ENCODE measurements at regions not wholly inside any gene's neighbourhood (a gene's known extent, or its start where the extent isn't known, plus 50 kb on each side); places are given as distances from the start of the nearest gene placed in this dataset.
A peak's percentile ranks its signal among the peaks of the same experiment; 100 is the strongest.

GRCh38 chr21:15439726-15440125 lies 290.1 kb upstream of the USP25 start:
- Histone ChIP-seq H3K4me2 (ENCODE audit: insufficient read depth, low read length) (no peak overlapping the region), H3K9ac (ENCODE audit: low read depth, low read length) (no peak overlapping the region), H3K36me3 (ENCODE audit: insufficient read depth, low read length) (no peaks in the 10 kb centered on the region), H3K27me3 (ENCODE audit: insufficient read depth, low read length, poor library complexity) (no peaks in the 10 kb centered on the region), H3K27ac (ENCODE audit: low read length) (no peak overlapping the region), H3K4me1 (ENCODE audit: insufficient read depth, low read length) (peaks cover 5% of the 10 kb centered on the region; the same call in 1 of the 2 replicates), H3K4me3 (ENCODE audit: low read depth in 1 of 2, low read length in 2 of 2) (no peak overlapping the region), H3K79me2 (ENCODE audit: insufficient read depth, low read length) (no peaks in the 10 kb centered on the region), H3K9me3 (ENCODE audit: insufficient read depth, low read length, severe bottlenecking) (no peaks in the 10 kb centered on the region), H2AFZ (ENCODE audit: low read depth, low read length) (no peak overlapping the region), H4K20me1 (ENCODE audit: insufficient read depth, low read length) (no peaks in the 10 kb centered on the region)
- TF ChIP-seq, protein P1, sequence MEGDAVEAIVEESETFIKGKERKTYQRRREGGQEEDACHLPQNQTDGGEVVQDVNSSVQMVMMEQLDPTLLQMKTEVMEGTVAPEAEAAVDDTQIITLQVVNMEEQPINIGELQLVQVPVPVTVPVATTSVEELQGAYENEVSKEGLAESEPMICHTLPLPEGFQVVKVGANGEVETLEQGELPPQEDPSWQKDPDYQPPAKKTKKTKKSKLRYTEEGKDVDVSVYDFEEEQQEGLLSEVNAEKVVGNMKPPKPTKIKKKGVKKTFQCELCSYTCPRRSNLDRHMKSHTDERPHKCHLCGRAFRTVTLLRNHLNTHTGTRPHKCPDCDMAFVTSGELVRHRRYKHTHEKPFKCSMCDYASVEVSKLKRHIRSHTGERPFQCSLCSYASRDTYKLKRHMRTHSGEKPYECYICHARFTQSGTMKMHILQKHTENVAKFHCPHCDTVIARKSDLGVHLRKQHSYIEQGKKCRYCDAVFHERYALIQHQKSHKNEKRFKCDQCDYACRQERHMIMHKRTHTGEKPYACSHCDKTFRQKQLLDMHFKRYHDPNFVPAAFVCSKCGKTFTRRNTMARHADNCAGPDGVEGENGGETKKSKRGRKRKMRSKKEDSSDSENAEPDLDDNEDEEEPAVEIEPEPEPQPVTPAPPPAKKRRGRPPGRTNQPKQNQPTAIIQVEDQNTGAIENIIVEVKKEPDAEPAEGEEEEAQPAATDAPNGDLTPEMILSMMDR (IDR thresholded peaks at IDR 0.05; ENCODE audit: borderline replicate concordance, extremely low read depth, low read length, poor library complexity, severe bottlenecking) = no peak
- no peak for TF ChIP-seq EZH2 (IDR thresholded peaks at IDR 0.05; ENCODE audit: borderline replicate concordance, low read depth, low read length, severe bottlenecking)
- no peak for DNase-seq
- ATAC-seq (ENCODE audit: insufficient read depth, low read depth) = no peak

DNA sequence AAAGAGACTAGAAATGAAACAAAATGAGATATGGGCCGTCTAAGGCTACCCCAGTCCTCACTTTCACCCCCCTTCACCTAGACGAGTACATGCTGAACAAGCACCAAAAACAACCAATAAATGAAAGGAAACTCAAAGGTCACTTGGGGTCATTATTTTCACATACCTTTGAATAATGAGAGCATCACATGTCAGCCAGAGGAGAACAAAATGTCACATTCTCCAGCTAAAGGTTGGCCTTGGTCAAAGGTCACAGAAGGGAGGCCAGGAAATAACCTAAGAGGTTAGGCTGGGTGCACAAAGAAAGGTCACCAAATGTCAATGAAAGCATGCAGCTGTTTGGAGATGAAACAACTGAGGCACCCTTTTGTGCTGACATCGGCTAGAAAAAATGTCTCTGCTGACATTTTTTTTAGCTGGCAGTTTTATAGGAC lies 288.7 kb upstream of the USP25 start:
- no peak for TF ChIP-seq EZH2 (IDR thresholded peaks at IDR 0.05; ENCODE audit: borderline replicate concordance, low read depth, low read length, severe bottlenecking)
- TF ChIP-seq, protein P1 (IDR thresholded peaks at IDR 0.05; ENCODE audit: borderline replicate concordance, extremely low read depth, low read length, poor library complexity, severe bottlenecking) = no peak
- H3K4me2 ChIP-seq (ENCODE audit: insufficient read depth, low read length) = no peak overlapping the region

GRCh38 chr21:15441992-15442391 lies 287.8 kb upstream of the USP25 start:
- no peaks in the 10 kb centered on the region for H4K20me1 ChIP-seq (ENCODE audit: insufficient read depth, low read length)
- H3K4me1 ChIP-seq (ENCODE audit: insufficient read depth, low read length) = peaks cover 5% of the 10 kb centered on the region; the same call in 1 of the 2 replicates
- 0 out of 2 replicates have a peak overlapping the region, but pooled peaks have one; percentile 5 for H2AFZ ChIP-seq (ENCODE audit: low read depth, low read length)
- no peaks in the 10 kb centered on the region for H3K27me3 ChIP-seq (ENCODE audit: insufficient read depth, low read length, poor library complexity)
- TF ChIP-seq, protein P1 (IDR thresholded peaks at IDR 0.05; ENCODE audit: borderline replicate concordance, extremely low read depth, low read length, poor library complexity, severe bottlenecking) = no peak
- no peak for DNase-seq
- no peak for ATAC-seq (ENCODE audit: insufficient read depth, low read depth)
- no peak overlapping the region for H3K4me2 ChIP-seq (ENCODE audit: insufficient read depth, low read length)
- no peak overlapping the region for H3K9ac ChIP-seq (ENCODE audit: low read depth, low read length)
- H3K4me3 ChIP-seq (ENCODE audit: low read depth in 1 of 2, low read length in 2 of 2) = no peak overlapping the region
- H3K79me2 ChIP-seq (ENCODE audit: insufficient read depth, low read length) = no peaks in the 10 kb centered on the region
- no peaks in the 10 kb centered on the region for H3K9me3 ChIP-seq (ENCODE audit: insufficient read depth, low read length, severe bottlenecking)
- no peaks in the 10 kb centered on the region for H3K36me3 ChIP-seq (ENCODE audit: insufficient read depth, low read length)
- no peak overlapping the region for H3K27ac ChIP-seq (ENCODE audit: low read length)

More for the DNA sequence above, 288.7 kb upstream of the USP25 start:
- H3K4me3 ChIP-seq (ENCODE audit: low read depth in 1 of 2, low read length in 2 of 2) = no peak overlapping the region
- peaks cover 5% of the 10 kb centered on the region; the same call in 1 of the 2 replicates for H3K4me1 ChIP-seq (ENCODE audit: insufficient read depth, low read length)
- no peaks in the 10 kb centered on the region for H4K20me1 ChIP-seq (ENCODE audit: insufficient read depth, low read length)
- no peak for DNase-seq
- no peaks in the 10 kb centered on the region for H3K36me3 ChIP-seq (ENCODE audit: insufficient read depth, low read length)
- no peak overlapping the region for H3K9ac ChIP-seq (ENCODE audit: low read depth, low read length)
- H3K27me3 ChIP-seq (ENCODE audit: insufficient read depth, low read length, poor library complexity) = no peaks in the 10 kb centered on the region
- 0 out of 2 replicates have a peak overlapping the region, but pooled peaks have one; percentile 17 for H2AFZ ChIP-seq (ENCODE audit: low read depth, low read length)
- no peak overlapping the region for H3K27ac ChIP-seq (ENCODE audit: low read length)
- no peaks in the 10 kb centered on the region for H3K9me3 ChIP-seq (ENCODE audit: insufficient read depth, low read length, severe bottlenecking)
- no peak for ATAC-seq (ENCODE audit: insufficient read depth, low read depth)
- no peaks in the 10 kb centered on the region for H3K79me2 ChIP-seq (ENCODE audit: insufficient read depth, low read length)

Data from DND-41 (cell line).